Superior temporal gyrus (tissue), 1 donor: ENCODE measurements at regions not wholly inside any gene's neighbourhood (a gene's known extent, or its start where the extent isn't known, plus 50 kb on each side); places are given as distances from the start of the nearest gene placed in this dataset.

Source experiments
- DNase-seq: peaks from one replicate; pipeline ENCODE4 v3.0.0-alpha.2; 2016; ENCODE audit errors: extremely low spot score

DNA sequence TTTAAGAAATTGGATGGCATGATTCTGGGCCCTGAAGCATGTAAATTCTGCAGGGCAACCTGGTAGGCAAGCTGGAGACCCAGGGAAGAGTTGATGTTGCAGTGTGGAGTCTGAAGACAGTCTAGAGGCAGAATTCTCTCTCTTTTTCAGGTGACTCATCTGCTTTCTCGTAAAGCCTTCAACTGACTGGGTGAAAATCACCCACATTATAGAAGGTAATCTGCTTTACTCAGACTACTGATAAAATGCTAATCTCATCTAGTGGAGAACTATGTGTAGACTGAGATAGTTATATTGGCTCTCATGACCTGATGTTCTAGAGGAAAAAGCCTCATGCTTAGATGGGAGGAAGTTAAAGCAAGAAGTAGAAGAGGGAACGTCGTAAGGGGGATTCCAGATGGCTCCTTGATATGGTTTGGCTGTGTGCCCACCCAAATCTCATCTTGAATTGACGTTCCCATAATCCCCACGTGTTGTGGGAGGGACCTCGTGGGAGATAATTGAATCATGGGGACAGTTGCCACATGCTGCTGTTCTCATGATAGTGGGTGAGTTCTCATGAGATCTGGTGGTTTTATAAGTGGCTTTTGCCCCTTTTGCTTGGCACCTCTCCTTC is 723.8 kb downstream of the BCL11B start:
- DNase-seq: no peak

DNA sequence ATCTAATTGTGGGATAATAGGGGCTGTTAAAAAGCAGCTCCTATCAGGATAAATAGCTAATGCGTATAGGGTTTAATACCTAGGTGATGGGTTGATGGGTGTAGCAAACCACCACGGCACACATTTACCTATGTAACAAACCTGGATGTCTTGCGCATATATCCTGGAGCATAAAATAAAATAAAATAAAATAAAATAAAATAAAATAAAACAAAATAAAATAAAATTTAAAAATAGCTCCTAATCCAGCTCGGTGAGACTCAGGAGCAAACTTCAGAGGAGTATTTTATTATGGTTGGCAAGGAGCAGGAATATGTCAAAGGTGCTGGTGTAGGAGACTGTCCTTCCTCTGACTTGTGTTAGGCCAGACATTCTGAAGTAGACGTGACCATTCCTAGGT is 721.0 kb downstream of the BCL11B start:
- DNase-seq: no peak

DNA sequence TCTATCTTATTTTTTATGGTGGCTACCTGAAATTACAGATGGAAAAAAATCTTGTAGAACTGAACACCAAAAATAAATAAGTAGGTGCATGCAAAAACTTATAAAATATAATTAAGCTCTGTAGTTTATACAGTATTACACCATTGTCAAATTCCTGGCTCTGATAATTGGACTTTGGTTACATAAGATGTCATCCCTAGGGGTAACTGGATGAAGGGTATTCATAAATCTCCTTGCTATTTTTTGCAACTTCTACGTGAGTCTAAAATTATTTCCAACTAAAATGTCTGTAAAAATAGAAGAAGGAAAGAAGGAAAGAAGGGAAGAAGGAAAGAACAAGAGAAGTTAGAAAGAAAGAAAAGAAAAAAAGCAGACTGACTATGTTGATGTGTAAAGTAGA is 716.6 kb downstream of the BCL11B start:
- DNase-seq: no peak

DNA sequence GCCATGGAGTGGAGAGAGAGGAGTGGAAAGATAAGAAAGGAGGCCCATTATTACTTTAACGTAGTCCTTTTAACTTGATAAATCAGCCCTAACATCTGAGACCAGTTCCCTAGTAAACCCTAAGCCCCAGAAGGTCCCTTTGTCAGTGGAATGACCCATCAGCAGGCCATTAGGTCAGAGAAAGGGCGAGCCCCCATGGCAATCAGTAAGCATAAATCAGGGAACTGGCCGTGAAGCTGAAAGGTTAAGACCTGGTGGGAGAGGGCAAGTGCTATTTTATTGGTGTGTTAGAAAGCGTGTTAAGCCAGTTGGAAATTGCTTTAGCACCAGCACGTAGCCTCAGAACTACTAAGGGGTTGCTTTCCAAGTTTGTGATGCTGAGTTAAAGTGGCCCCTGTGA is 708.0 kb downstream of the BCL11B start:
- no peak for DNase-seq

DNA sequence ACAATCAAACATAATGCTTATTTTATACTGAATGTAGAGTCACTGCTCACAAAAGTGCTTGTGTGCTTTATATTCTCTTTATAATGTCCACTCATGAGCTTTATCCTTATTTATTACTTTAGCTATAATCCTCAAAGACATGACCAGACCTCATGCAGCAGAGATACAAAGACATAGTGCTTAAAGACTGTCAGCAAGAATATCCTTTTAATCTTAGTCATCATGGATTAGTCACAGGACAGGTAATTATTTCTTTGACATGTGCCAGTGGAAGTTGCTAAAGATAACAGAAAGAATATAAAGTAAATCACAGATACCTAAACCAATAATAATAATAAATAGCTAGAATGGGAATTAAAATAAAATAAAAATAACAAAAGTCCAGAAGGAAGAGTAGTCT is 707.5 kb downstream of the BCL11B start:
- DNase-seq: no peak

DNA sequence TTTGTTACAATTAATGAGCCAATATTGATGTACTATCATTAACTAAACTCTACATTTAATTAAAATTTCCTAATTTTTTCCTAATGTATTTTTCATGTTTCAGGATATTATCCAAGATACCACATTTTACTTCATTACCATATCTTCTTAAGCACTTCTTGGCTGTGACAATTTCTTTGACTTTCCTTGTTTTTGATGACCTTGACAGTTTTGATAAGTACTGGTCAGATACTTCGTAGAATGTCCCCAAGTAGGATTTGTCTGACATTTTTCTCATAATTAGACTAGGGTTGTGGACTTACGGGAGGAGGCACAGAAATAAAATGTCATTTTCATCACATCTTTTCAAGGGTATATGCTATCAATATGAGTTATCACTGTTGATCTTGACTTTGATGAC is 700.9 kb downstream of the BCL11B start:
- no peak for DNase-seq

DNA sequence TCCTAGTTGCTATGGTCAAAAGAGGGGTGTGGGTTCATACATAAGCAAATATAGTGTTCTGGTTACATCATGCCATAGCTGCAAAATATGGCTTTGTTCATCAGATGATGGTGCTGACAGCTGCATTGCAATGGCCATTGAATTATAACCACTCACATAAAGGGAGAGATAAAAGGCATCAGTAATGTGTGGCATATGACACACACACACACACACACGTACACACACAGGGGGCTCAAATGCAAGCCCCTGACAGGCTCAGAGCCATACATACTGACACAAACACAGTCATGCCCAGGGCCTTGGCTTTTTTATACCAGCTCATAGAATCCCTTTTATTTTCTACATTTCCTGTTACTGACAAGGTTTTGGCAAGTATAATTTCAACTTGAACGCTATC is 698.9 kb downstream of the BCL11B start:
- DNase-seq: no peak

DNA sequence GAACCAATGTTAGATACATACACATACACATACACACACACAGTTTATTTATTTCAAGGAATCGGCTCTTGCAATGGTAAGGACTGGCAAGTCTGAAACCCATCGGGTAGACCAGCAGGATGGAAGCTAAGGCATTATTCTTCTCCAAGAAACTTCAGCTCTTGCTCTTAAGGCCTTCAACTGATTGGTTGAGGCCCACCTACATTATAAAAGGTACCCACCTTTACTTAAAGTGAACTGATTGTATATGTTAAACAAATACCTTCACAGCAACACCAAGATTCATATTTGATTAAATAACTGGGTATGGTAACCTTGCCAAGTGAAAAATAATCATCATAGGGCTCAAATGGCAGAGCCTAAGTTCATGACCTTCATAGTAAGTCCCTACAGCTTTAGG is 695.5 kb downstream of the BCL11B start:
- no peak for DNase-seq

DNA sequence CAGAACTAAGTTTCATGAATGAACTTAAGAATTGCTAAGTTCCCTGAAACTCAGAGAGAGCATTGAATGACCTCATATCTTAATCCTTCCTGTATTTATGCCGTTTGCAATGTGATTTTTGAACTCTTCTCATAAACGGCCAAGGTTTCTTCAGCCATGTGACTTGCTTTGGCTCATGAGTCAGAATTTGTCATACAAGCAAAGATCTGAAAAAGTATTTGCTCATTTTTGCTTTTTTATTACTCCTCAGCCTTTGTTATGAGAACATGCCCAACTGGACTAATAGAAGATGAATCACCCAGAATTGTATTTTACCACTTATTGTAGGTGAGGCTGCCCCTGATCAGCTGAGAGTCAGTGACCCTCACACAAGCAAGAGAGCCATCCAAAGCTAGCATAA is 693.8 kb downstream of the BCL11B start:
- no peak for DNase-seq

DNA sequence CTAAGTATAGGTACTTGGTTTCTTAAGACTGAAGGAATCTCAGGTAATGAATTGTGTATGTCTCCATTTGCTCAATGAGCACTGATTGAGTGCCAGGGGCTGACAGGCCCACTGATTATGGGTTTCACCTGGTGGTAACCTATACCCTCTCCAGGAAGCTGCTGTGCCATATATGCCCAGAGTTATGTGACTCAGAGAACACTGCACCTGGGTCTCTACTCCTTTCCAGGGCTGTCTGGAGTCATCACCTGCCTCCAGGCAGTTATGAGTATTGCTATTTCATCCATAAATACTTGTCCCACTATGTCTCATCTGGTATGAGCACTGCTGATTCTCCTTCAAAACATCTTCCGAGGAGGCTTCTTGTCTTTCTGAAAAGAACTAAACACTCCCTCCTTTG is 692.9 kb downstream of the BCL11B start:
- no peak for DNase-seq

DNA sequence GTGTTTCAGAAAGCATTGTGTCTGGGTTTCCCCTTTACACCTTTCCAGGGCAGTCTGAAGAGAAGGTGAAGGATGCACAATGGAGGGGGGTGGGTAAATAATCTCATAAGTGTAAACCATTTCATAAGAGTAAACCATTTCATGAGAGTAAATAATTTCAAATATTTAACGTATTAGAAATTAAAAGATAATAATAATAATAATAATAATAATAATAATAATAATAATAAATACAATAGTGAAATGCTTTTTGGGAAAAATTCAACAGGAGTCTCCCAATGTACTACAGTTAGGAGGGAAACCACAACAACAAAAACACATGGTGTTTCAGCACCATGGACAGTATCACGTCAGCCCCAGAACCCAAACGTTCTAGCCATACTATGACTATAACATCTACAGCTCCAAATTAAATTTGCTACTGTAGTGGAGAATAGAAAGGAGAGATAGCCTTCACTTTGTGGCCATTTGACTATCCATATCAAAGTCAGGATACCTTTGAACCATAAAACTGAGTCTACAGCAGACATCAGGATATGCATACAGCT is 691.8 kb downstream of the BCL11B start:
- no peak for DNase-seq

DNA sequence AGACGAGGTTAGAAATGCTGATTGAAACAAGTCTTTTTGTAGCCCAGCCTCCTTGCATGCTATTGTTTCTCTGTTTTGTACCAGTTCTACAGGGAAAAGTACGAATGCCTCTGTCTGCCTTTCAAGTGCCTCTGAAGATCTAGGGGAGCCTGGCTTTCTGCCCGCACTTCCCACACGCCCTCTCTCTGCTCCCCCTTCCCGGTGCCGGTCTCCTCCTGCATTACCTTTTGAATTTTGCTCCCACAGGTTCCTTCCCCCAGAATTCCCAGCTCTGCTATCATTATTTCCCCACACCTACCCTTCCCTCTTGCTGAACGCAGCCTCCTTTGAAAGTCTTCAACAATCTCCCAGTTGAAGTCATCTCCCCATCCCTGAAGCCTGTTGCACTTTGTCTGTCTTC is 689.7 kb downstream of the BCL11B start:
- no peak for DNase-seq

DNA sequence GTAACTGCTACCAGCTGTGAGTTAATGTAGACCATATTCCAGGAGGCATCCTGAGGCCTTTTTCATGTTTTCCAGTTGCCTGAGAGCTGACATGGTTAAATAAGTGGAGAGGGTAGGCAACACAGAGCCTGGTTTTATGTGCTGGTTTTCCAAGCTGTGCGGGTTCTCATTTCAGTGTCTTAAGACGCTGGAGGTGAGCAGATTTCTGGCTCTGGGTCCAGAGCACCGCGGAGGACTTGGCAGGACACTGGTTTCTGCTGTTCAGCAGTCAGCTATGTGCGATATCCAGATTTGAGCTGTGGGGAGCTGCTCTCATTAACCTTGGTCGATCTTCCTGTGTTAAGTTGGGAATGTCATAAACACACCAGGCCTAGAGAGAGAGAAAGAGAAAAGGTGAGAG is 680.8 kb downstream of the BCL11B start:
- DNase-seq: no peak

DNA sequence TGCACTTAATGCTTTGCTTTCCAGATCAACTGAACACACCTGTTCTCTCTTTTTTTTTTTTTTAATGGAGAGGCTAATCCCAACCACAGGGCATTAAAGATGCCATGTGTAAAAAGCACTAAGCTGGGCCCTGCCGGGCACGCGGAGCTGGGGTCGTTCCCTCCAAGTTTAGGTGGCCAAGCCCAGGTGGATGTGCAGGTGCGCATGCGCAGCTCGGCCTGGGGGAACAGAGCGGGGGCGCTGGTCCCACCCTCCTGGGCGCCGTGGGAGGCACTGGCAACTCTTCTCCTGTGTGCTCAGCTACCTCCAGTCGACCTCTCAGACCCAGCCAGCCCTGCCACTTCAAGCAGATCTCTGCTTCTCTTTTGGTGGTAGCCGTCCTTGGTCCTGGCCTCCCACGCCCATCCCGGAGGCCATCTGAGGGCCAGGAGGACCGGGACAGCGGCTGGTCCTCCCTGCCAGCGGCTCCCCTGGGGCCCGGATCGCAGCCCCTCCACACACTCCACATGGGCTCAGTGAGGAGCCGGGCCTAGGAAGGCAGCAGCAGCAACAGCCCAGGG is 679.3 kb downstream of the BCL11B start:
- no peak for DNase-seq

DNA sequence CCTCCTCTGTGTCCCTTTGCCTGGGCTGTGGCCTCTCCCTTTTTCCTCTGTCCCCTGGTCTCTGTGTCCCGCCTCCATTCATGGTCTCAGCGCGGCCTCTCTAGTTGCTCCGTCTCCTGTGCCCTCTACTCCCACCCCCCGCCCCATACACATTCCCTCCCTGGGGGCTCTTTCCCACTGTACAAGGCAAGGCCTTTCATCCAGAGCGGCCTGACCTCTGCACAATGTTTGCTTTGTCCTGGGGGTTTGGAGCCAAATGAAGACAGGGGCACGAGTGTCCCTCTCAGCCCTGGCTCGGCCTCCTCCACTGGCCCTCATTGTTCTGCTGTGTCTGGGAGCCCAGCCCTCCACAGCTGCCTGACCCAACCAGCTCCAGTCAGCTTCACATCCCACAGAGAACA is 678.6 kb downstream of the BCL11B start:
- peak; percentile 94 for DNase-seq

DNA sequence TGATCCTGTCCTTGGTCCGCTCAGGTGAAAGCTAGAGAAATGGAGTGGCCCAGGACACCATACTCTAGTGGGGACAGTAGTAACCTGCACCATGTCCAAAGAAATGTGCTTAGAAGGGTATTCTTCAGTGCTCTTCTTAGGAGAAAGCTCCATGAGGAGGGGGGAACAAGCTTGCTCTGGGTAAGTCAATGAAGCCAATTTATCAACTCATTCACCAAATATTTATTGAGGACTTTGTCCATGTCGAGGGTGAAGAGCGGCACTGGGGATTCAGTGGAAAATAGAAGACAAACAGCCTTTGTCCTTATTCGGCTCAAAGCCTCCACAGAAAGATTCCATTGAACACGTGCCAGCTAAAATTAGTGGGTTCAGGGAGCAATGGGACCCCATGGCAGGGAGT is 677.8 kb downstream of the BCL11B start:
- DNase-seq: peak; percentile 51

DNA sequence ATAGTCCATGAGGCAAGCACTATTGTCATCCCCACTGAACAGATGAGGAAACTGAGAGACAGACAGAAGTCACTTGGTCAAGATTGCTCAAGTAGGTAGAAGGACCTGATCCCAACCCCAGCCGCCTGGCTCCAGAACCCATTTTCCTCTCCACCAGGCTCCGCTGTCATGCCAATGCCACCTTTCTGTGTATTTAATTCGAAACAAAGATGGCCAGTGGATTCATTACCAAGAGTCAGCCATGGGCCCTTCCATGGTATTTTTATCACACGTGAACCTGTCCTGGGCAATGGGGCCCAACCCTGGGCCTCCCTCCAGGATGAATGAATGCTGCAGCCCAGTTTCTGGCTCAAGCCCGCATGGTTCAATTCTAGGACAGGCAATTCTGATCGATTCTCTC is 673.4 kb downstream of the BCL11B start:
- no peak for DNase-seq

DNA sequence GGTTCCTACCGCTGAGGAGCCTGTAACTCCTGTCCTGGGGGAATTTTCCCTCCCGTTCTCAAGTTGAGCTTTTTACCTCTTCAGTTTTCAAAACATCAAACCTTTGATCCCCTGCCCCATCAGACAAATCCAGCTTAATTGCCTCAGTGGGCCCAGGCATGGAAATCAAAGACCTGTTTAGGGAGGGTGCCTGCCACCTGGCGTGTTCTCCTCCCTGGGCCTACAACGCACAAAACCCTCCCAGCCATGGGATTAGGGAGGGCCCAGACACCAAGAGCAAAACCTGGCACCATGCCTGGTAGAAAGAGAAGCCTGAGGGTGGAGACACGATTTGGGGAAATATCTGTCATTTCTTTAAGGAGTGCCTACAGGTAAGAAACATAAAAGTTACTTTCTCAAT is 672.9 kb downstream of the BCL11B start:
- DNase-seq: no peak

DNA sequence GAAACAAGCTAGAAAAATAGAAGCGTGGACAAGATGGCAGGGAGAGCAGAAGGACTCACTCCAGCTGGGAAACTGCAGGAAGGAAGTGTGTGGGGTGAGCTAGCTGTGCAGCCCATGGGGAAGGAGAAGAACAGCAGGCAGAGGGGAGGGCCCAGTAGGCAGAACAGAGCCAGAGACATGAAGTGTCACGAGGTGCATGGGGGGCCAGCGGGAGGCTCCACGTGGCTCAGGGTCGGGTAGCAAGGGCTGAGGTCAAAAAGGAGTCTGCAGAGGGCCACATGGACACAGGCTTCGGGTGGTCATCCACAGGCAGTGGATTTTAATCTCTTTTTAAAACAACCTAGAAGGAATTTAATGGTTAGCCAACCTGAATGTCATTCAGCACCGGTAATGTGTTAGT is 669.0 kb downstream of the BCL11B start:
- no peak for DNase-seq

DNA sequence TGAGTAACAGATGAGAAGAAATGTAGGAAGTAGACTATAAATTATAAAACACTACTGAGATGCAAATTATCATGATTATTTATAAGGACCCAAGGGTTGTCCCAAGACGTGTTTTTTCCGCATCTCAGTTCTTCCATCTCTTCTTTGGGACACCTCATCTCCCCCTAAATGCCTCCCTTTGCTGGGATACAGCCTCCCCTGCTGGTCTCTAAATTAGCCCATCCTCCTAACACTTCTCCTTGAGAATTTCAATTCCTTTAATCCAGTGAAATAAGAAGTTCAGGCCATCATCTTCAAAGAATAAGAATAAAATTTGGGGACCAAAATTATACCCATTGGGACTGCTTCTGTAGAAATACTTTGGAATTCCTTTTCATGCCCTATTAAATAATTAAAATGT is 667.0 kb downstream of the BCL11B start:
- no peak for DNase-seq

DNA sequence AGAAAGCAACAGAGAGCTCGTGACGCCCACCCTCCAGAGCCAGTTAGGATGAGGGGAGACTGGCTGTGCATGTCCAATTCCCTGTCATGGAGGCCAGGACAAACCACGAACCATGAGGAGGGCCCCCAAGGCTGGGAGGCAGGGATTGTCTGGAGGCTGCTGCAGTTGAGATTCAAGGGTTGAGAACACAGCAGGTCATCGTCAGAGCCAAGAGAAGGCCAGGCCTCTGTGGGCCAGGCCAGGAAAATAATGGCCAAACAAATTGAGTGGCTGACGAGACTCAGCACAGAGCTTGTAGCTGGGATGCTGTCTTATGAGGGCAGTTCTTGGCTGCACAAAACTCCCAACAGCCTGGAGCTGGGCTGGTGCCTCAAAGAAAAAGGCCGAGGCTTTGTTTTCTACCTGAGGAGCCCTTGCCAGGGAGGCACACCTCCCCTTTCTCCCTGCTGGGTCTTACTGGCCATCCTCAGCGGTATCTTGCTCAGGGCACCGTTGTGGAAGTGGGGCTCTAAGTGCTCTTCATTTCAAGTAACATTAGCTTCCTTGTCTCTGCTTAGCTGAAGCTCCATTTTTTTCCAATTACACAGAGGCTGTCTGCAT is 665.9 kb downstream of the BCL11B start:
- no peak for DNase-seq

DNA sequence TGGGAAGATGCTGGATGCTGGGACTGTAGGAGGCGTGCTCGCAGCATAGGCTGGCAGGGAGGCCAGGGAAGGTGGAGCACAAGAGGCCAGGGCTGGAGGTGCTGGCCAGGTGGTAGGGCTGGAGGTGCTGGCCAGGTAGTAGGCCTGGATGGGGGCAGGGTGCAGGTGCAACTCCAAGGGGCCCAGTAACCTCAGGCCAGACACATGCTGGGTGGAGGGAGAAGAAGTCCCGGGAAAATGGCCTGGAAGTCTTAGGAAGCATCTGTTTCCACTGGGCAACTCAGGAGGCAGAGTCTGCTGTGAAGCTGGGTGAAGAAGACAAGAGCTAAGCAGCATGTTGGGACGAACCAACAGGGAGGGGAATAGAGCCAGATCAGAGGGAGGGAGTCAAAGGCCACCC is 665.2 kb downstream of the BCL11B start:
- no peak for DNase-seq

DNA sequence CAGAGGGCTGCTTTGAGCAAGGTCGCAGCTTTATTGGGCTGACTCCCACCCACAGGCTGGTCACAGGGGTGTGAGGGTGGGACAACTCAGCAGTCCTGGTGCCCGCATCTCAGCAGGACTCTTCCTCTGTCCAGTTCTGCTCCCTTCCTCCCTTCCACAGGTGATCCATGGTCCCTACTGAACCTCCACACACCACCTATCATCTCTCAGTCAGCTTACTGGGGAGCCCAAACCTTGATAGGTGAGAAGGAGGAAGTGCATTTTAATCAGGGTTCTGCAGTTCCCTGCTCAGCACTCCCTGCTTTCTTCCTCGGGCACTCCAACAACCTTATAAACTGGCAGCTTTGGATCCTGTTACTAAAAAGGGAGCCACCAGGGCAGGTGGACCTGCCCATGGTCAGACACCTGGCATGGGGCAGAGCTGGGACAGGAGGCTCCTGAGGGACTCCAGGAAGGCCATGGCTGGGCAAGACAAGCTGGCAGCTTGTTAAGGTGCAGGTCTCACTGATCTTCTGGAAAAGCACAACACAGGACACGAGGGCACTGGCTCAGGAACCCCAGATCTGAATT is 664.6 kb downstream of the BCL11B start:
- DNase-seq: no peak
